ENCODE measurements at regions not wholly inside any gene's neighbourhood (a gene's known extent, or its start where the extent isn't known, plus 50 kb on each side); places are given as distances from the start of the nearest gene placed in this dataset.

GRCh38 chr14:97155320-97155719, 358.1 kb downstream of the VRK1 start:
- Histone ChIP-seq H2AFZ (ENCODE audit: low read depth, low read length) (no peak overlapping the region), H3K36me3 (ENCODE audit: insufficient read depth, low read length) (no peaks in the 10 kb centered on the region), H3F3A (ENCODE audit: insufficient read depth, low read length, poor library complexity, severe bottlenecking) (no peaks in the 10 kb centered on the region), H3K79me2 (replicated peaks; ENCODE audit: insufficient read depth, low read length) (no peaks in the 10 kb centered on the region), H3K27ac (ENCODE audit: low read length) (no peak overlapping the region), H3K27me3 (ENCODE audit: insufficient read depth, low read depth, low read length) (no peaks in the 10 kb centered on the region), H3K9ac (ENCODE audit: low read length) (no peak overlapping the region), H4K20me1 (ENCODE audit: insufficient read depth) (no peaks in the 10 kb centered on the region), H3K9me3 (ENCODE audit: low read length) (peaks cover 11% of the 10 kb centered on the region), H3K9me2 (ENCODE audit: insufficient read depth, low read length) (no peaks in the 10 kb centered on the region), H3K4me3 (ENCODE audit: low read length) (no peak overlapping the region), H3K4me2 (ENCODE audit: low read length) (no peak overlapping the region)
- TF ChIP-seq POLR2AphosphoS5 (IDR thresholded peaks at IDR 0.05) (no peak), CTCF (IDR thresholded peaks at IDR 0.05; ENCODE audit: poor library complexity, severe bottlenecking) (no peak), EP300 (conservative IDR thresholded peaks at IDR 0.05; ENCODE audit: poor library complexity, severe bottlenecking) (no peak), MXI1 (conservative IDR thresholded peaks at IDR 0.05; ENCODE audit: poor library complexity, severe bottlenecking) (no peak), TAF1 (IDR thresholded peaks at IDR 0.05; ENCODE audit: low read depth) (no peak), SMC3 (conservative IDR thresholded peaks at IDR 0.05; ENCODE audit: poor library complexity) (no peak), RAD21 (conservative IDR thresholded peaks at IDR 0.05) (no peak), EZH2 (IDR thresholded peaks at IDR 0.05; ENCODE audit: borderline replicate concordance, insufficient read depth, low read length, poor library complexity, severe bottlenecking) (no peak), REST (IDR thresholded peaks at IDR 0.05; ENCODE audit: borderline replicate concordance) (no peak)

- no peaks in the 10 kb centered on the region for H3F3A ChIP-seq (ENCODE audit: insufficient read depth, low read length, poor library complexity, severe bottlenecking)
- no peaks in the 10 kb centered on the region for H4K20me1 ChIP-seq (ENCODE audit: insufficient read depth)
- no peaks in the 10 kb centered on the region for H3K36me3 ChIP-seq (ENCODE audit: insufficient read depth, low read length)
- H3K79me2 ChIP-seq (replicated peaks; ENCODE audit: insufficient read depth, low read length), result no peaks in the 10 kb centered on the region
- H3K27me3 ChIP-seq (ENCODE audit: insufficient read depth, low read depth, low read length), result no peaks in the 10 kb centered on the region
- H3K4me2 ChIP-seq (ENCODE audit: low read length), result no peak overlapping the region
- no peak overlapping the region for H3K4me3 ChIP-seq (ENCODE audit: low read length)
- H2AFZ ChIP-seq (ENCODE audit: low read depth, low read length), result no peak overlapping the region
- H3K9me3 ChIP-seq (ENCODE audit: low read length), result peaks cover 11% of the 10 kb centered on the region
- H3K9ac ChIP-seq (ENCODE audit: low read length), result no peak overlapping the region
- no peaks in the 10 kb centered on the region for H3K9me2 ChIP-seq (ENCODE audit: insufficient read depth, low read length)
- TF ChIP-seq TAF1 (IDR thresholded peaks at IDR 0.05; ENCODE audit: low read depth), result no peak
- no peak for TF ChIP-seq EZH2 (IDR thresholded peaks at IDR 0.05; ENCODE audit: borderline replicate concordance, insufficient read depth, low read length, poor library complexity, severe bottlenecking)
- TF ChIP-seq EP300 (conservative IDR thresholded peaks at IDR 0.05; ENCODE audit: poor library complexity, severe bottlenecking), result no peak
- TF ChIP-seq RAD21 (conservative IDR thresholded peaks at IDR 0.05), result no peak
- H3K27ac ChIP-seq (ENCODE audit: low read length), result no peak overlapping the region
Observed at GRCh38 chr14:97155814-97156213, 358.6 kb downstream of the VRK1 start.

Data from neural cell (in vitro differentiated cells).